ENCODE measurements at regions not wholly inside any gene's neighbourhood (a gene's known extent, or its start where the extent isn't known, plus 50 kb on each side); places are given as distances from the start of the nearest gene placed in this dataset.
"Not testable (repeated sequence)": the region's sequence is repeated elsewhere in the genome, so short reads cannot be mapped to it uniquely, and the experiment has no call there.

- Histone ChIP-seq H3K4me1 (ENCODE audit: control insufficient read depth, insufficient read depth, low read length) (no peaks in the 10 kb centered on the region), H3K9ac (ENCODE audit: extremely low read depth, low read length, poor library complexity, severe bottlenecking) (no peak overlapping the region), H3K36me3 (ENCODE audit: control insufficient read depth, insufficient read depth, low read length) (no peaks in the 10 kb centered on the region), H3K27ac (ENCODE audit: low read depth, low read length) (no peak overlapping the region), H3K4me3 (ENCODE audit: low read length) (no peak overlapping the region), H3K27me3 (ENCODE audit: control insufficient read depth, insufficient read depth, low read length, poor library complexity, severe bottlenecking) (no peaks in the 10 kb centered on the region), H3K9me3 (ENCODE audit: control insufficient read depth, low read length) (peaks cover 26% of the 10 kb centered on the region)
- DNase-seq: no peak
- WGBS, 2 experiments (ENCODE audit: insufficient coverage in 1 of 2, insufficient read length in 1 of 2): 88 to 89% methylated on average over 1 to 2 of the region's 2 CpGs
- Mint-ChIP-seq H3K9me3 (peaks cover 45% of the 10 kb centered on the region), H3K4me1 (no peaks in the 10 kb centered on the region), H3K27me3 (ENCODE audit: insufficient read depth) (peaks cover 11% of the 10 kb centered on the region), H3K4me3 (no peak overlapping the region), H3K36me3 (ENCODE audit: low read depth) (peaks cover 31% of the 10 kb centered on the region), H3K27ac (no peak overlapping the region)
- no peak for TF ChIP-seq CTCF (conservative IDR thresholded peaks at IDR 0.05)
Observed at GRCh38 chr4:86523333-86523732, 70.8 kb upstream of the PTPN13 start.

- not testable (repeated sequence) for H3K36me3 Mint-ChIP-seq (ENCODE audit: low read depth); H3K4me3 Mint-ChIP-seq; DNase-seq; H3K27me3 Mint-ChIP-seq (ENCODE audit: insufficient read depth); H3K9me3 Mint-ChIP-seq; H3K27ac Mint-ChIP-seq; H3K36me3 ChIP-seq (ENCODE audit: control insufficient read depth, insufficient read depth, low read length); H3K27ac ChIP-seq (ENCODE audit: low read depth, low read length); H3K27me3 ChIP-seq (ENCODE audit: control insufficient read depth, insufficient read depth, low read length, poor library complexity, severe bottlenecking); H3K9me3 ChIP-seq (ENCODE audit: control insufficient read depth, low read length); H3K4me3 ChIP-seq (ENCODE audit: low read length); H3K4me1 ChIP-seq (ENCODE audit: control insufficient read depth, insufficient read depth, low read length); H3K9ac ChIP-seq (ENCODE audit: extremely low read depth, low read length, poor library complexity, severe bottlenecking)
- 90 to 100% methylated on average over 2 to 4 of the region's 4 CpGs for WGBS, 2 experiments (ENCODE audit: insufficient coverage in 1 of 2, insufficient read length in 1 of 2)
- peaks cover 20% of the 10 kb centered on the region for H3K4me1 Mint-ChIP-seq
Observed at GRCh38 chr4:86527713-86528112, 66.4 kb upstream of the PTPN13 start.

GRCh38 chr4:86529436-86529835 is 64.7 kb upstream of the PTPN13 start:
- Mint-ChIP-seq H3K9me3 (peaks cover 2% of the 10 kb centered on the region), H3K36me3 (ENCODE audit: low read depth) (peaks cover 1% of the 10 kb centered on the region), H3K4me3 (no peak overlapping the region), H3K27me3 (ENCODE audit: insufficient read depth) (peaks cover 6% of the 10 kb centered on the region), H3K4me1 (peaks cover 20% of the 10 kb centered on the region), H3K27ac (no peak overlapping the region)
- H3K9ac ChIP-seq (ENCODE audit: extremely low read depth, low read length, poor library complexity, severe bottlenecking): no peak overlapping the region
- no peaks in the 10 kb centered on the region for H3K27me3 ChIP-seq (ENCODE audit: control insufficient read depth, insufficient read depth, low read length, poor library complexity, severe bottlenecking)
- DNase-seq: no peak
- no peak overlapping the region for H3K27ac ChIP-seq (ENCODE audit: low read depth, low read length)
- no peaks in the 10 kb centered on the region for H3K36me3 ChIP-seq (ENCODE audit: control insufficient read depth, insufficient read depth, low read length)
- no peak overlapping the region for H3K4me3 ChIP-seq (ENCODE audit: low read length)
- TF ChIP-seq CTCF (conservative IDR thresholded peaks at IDR 0.05): no peak
- H3K4me1 ChIP-seq (ENCODE audit: control insufficient read depth, insufficient read depth, low read length): no peaks in the 10 kb centered on the region
- no peaks in the 10 kb centered on the region for H3K9me3 ChIP-seq (ENCODE audit: control insufficient read depth, low read length)
- WGBS, 2 experiments (ENCODE audit: insufficient coverage in 1 of 2, insufficient read length in 1 of 2): 91% methylated on average over 2 of the region's 2 CpGs; no CpG with 5 or more reads in 1 of the 2 experiments

- no peak overlapping the region for H3K4me3 Mint-ChIP-seq
- no peaks in the 10 kb centered on the region for H3K4me1 ChIP-seq (ENCODE audit: control insufficient read depth, insufficient read depth, low read length)
- TF ChIP-seq CTCF (conservative IDR thresholded peaks at IDR 0.05): no peak
- WGBS, 2 experiments (ENCODE audit: insufficient coverage in 1 of 2, insufficient read length in 1 of 2): 88 to 100% methylated on average over 1 of the region's 1 CpG
- peaks cover 2% of the 10 kb centered on the region for H3K9me3 Mint-ChIP-seq
- no peak overlapping the region for H3K27ac Mint-ChIP-seq
- no peaks in the 10 kb centered on the region for H3K36me3 ChIP-seq (ENCODE audit: control insufficient read depth, insufficient read depth, low read length)
- H3K36me3 Mint-ChIP-seq (ENCODE audit: low read depth): no peaks in the 10 kb centered on the region
- no peaks in the 10 kb centered on the region for H3K9me3 ChIP-seq (ENCODE audit: control insufficient read depth, low read length)
- no peaks in the 10 kb centered on the region for H3K27me3 ChIP-seq (ENCODE audit: control insufficient read depth, insufficient read depth, low read length, poor library complexity, severe bottlenecking)
- H3K9ac ChIP-seq (ENCODE audit: extremely low read depth, low read length, poor library complexity, severe bottlenecking): no peak overlapping the region
- H3K4me3 ChIP-seq (ENCODE audit: low read length): no peak overlapping the region
- no peak overlapping the region for H3K27ac ChIP-seq (ENCODE audit: low read depth, low read length)
- H3K27me3 Mint-ChIP-seq (ENCODE audit: insufficient read depth): peaks cover 6% of the 10 kb centered on the region
- peaks cover 20% of the 10 kb centered on the region for H3K4me1 Mint-ChIP-seq
- DNase-seq: no peak
Observed at GRCh38 chr4:86530183-86530582, 63.9 kb upstream of the PTPN13 start.
